DMS153 (cell line): ENCODE measurements at regions not wholly inside any gene's neighbourhood (a gene's known extent, or its start where the extent isn't known, plus 50 kb on each side); places are given as distances from the start of the nearest gene placed in this dataset.

ENCODE experiments used
- DNase-seq: peaks from one replicate; lab custom pipeline; 2025; lab: John Stamatoyannopoulos, UW

- DNase-seq = no peak
Measured at GRCh38 chr1:112318263-112318662, 77.8 kb upstream of the CTTNBP2NL start.

DNA sequence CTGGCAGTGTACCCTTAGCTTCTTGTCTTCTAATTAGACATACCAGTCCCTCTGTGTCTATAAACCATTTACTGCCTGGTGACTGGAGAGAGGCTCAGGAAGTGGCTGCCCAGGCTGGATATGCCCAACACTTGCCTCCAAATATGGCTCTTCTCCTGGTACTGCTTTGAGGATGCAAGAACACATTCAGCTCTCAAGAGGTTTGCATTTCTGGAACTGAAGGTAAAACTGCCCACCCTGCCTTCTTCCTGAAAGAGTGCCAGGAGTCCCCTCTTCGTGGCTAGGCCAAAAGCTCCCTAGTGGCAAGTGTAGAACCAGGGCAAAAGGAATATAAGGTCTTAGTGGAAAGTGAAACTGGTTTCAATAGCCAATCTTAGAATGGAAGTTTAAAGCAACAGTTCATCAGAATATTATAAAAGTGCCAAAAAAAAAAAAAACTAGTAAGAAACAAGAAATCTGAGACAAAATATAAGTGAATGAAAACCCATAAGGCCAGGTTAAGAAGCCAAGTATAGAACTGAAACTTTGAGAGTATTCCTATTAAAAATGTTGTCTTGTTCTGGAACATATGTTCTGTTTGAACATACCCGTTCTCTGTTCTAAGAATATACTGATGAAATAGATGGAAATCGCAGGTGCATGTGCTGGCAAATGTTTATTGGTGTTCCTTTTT lies 77.2 kb upstream of the CTTNBP2NL start:
- DNase-seq = no peak

- DNase-seq = no peak
Measured at GRCh38 chr1:112319371-112320040, 76.5 kb upstream of the CTTNBP2NL start.

- no peak for DNase-seq
Measured at GRCh38 chr1:112320058-112320457, 76.0 kb upstream of the CTTNBP2NL start.

- no peak for DNase-seq
Measured at GRCh38 chr1:112322018-112322417, 74.0 kb upstream of the CTTNBP2NL start.

DNA sequence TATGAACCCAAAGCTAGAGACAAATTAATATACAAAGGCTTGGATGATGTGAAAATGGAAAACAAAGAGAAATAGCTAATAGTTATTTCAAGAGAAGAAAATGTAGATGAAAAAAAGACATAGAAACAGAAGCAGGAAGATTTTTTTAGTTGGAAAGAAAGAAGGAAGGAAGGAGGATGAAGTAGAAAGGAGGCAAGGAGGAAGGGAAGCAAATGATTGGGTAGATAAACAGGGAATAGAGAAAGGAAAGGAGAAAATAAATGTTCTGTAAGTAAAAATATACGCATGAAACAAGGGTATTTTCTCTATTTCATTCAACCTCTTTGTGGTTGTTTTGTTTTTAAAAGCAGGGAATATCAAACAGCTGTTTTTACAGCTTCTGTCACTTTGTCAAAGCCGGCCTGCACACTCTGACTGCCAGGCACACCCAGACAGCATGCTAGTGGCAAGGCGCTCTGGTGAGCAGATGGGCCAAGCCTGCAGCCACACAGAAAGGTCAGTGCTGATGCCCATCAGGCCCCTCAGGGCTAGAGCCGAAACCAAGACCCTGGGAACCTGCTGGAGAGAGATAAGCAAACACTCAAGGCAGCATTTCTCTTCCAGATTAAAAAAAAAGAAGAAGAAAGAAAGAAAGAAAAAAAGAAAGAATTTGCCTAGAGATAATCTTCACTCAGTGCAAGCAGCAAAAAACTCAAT lies 72.9 kb upstream of the CTTNBP2NL start:
- DNase-seq = no peak

DNA sequence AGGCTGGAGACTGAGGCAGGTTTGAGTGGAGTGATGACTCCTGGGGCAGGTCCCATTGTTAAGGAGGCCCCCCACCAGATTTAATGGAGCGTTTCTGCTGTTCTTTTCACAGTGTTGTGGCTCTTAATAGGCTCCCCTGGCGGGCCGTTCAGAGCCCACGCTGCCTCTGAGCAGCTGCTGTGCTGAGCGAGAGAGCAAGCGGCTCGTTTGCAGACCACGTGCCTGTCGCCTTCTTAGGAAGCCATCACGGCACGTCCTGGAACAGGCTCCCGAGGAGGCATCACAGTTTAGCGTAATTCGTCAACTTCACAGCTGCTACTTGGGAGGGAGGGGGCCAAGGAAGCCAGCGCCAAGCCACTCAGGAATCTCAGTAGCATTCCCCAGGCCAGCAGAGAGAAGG lies 70.5 kb upstream of the CTTNBP2NL start:
- DNase-seq = no peak

- no peak for DNase-seq
Measured at GRCh38 chr1:112328600-112328999, 67.4 kb upstream of the CTTNBP2NL start.

DNA sequence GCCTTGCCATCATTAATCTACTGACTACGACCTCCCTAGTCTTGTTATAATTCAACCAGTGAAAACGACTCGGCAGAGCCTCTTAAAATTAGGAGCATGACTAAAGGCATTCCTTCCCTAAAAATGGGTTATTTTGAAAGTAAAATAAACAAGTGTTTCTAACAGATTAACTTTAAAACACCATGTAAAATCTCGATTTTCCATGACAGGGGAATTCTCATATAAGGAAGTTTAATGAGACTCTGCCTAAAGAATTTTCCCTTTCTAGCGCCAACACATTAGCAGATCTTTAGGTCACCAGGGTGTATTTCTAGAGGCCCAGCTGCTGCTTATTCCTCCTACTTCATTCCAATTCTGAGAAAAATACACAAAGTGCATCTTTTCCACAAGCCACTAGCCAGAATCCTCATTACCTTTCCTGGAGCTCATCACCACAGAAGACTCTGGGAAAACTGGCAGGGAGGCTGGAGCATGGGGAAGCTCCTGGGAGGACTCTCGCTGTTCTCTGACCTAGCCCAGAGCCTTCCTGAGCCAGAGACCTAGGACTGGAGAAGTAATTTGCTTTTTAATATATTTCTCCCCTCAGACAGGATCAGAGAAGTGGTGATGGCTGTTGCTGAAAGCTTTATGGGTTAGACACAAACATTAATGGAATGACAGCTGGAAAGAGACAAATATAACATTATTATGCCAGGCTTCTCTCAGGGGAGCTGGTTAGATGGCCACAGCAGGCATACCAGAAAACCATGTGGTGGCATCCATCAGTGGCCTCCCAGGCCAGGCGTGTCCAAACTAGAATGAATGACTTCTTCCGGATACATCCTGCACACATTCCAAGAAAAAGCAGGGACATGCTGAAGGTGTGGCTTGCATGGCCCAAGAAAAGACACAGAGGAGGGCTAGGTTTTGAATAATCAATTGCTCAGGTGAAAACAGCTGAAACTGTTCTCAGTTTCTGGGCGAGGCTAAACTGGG lies 63.6 kb upstream of the CTTNBP2NL start:
- no peak for DNase-seq

- DNase-seq = no peak
Measured at GRCh38 chr1:112335351-112335750, 60.7 kb upstream of the CTTNBP2NL start.

- DNase-seq = no peak
Measured at GRCh38 chr1:112337028-112337531, 58.9 kb upstream of the CTTNBP2NL start.

GRCh38 chr1:112341986-112342385 lies 54.0 kb upstream of the CTTNBP2NL start:
- DNase-seq = no peak

DNA sequence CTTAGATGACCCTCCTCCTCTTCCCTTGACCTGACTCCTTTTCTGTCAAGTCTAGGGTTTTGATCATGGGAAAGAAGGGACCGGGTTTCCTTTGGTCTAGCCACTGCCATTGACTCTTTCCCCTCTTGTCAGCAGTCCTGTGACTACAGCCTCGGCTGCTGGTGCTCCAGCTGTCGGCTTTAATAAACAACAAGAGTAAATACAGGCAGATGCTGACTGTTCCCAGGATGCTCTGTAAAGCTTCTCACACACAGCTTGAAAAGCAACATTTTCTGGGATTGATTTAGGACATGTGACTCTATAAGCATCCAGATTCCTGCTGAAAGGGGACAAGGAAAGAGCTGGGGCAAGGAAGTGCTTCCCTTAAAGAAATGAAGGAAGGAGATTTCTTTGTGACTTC lies 53.5 kb upstream of the CTTNBP2NL start:
- peak; percentile 64 for DNase-seq

DNA sequence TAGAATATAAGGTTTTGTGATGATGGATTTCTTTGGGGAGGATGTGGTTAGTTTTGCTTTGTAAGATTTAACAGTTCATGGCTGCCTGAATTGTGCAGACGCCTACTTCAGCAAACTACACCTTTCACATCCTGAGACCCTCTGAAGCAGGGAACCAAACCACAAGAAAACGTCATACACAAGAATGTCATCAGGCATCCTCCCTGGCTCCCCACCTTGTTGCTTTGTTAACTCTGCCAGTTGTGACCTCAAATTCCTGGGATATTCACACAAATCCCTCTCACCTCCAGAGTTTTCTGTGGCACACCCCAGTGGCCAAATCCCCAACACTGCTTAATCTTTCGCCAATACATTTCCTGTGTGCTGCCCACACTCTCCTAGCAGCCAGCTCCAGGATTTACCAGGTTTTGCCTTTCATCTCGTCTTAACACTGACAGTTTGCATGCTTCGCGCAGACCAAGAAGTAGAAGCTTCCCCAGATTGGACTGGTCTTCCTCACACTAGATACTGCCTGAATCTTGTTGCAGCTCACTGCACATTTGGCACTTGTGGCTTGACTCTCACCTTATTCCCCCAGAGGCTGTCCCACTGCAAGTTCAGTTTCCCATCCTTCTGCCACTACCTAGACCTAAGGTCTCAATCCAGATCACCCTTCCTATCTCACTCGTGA lies 51.1 kb upstream of the CTTNBP2NL start:
- no peak for DNase-seq
